ENCODE measurements at regions not wholly inside any gene's neighbourhood (a gene's known extent, or its start where the extent isn't known, plus 50 kb on each side); places are given as distances from the start of the nearest gene placed in this dataset.

- Histone ChIP-seq H4K20me1 (ENCODE audit: insufficient read depth, low read length) (no peaks in the 10 kb centered on the region), H2AFZ (ENCODE audit: low read length) (no peak overlapping the region), H3K79me2 (ENCODE audit: insufficient read depth, low read length) (no peaks in the 10 kb centered on the region), H3K9me3 (ENCODE audit: low read depth, low read length) (no peaks in the 10 kb centered on the region), H3K27ac (ENCODE audit: low read depth, low read length) (no peak overlapping the region), H3K4me2 (ENCODE audit: insufficient read depth, low read length) (no peak overlapping the region), H3K4me1 (ENCODE audit: insufficient read depth, low read length) (no peaks in the 10 kb centered on the region), H3K27me3 (ENCODE audit: insufficient read depth, low read length) (no peaks in the 10 kb centered on the region), H3K36me3 (ENCODE audit: insufficient read depth, low read length) (no peaks in the 10 kb centered on the region), H3K4me3 (ENCODE audit: insufficient read depth, low read length) (no peak overlapping the region)
- DNase-seq (ENCODE audit: insufficient read length, low spot score, missing footprints) = no peak
- TF ChIP-seq CTCF (IDR thresholded peaks at IDR 0.05; ENCODE audit: extremely low read depth, low read depth, low read length) = no peak
These were observed 1552.3 kb upstream of the SLC39A10 start for GRCh38 chr2:194104687-194105086.

GRCh38 chr2:194103941-194104659 is 1552.9 kb upstream of the SLC39A10 start:
- Histone ChIP-seq H3K9me3 (ENCODE audit: low read depth, low read length) (no peaks in the 10 kb centered on the region), H3K36me3 (ENCODE audit: insufficient read depth, low read length) (no peaks in the 10 kb centered on the region), H3K4me2 (ENCODE audit: insufficient read depth, low read length) (no peak overlapping the region), H3K27me3 (ENCODE audit: insufficient read depth, low read length) (no peaks in the 10 kb centered on the region), H3K27ac (ENCODE audit: low read depth, low read length) (no peak overlapping the region), H4K20me1 (ENCODE audit: insufficient read depth, low read length) (no peaks in the 10 kb centered on the region), H3K4me1 (ENCODE audit: insufficient read depth, low read length) (no peaks in the 10 kb centered on the region), H3K79me2 (ENCODE audit: insufficient read depth, low read length) (no peaks in the 10 kb centered on the region), H2AFZ (ENCODE audit: low read length) (no peak overlapping the region), H3K4me3 (ENCODE audit: insufficient read depth, low read length) (no peak overlapping the region)
- no peak for TF ChIP-seq CTCF (IDR thresholded peaks at IDR 0.05; ENCODE audit: extremely low read depth, low read depth, low read length)
- DNase-seq (ENCODE audit: insufficient read length, low spot score, missing footprints) = no peak

GRCh38 chr2:194102546-194102945 is 1554.5 kb upstream of the SLC39A10 start:
- no peak overlapping the region for H3K4me3 ChIP-seq (ENCODE audit: insufficient read depth, low read length)
- H3K4me1 ChIP-seq (ENCODE audit: insufficient read depth, low read length) = no peaks in the 10 kb centered on the region
- no peak for DNase-seq (ENCODE audit: insufficient read length, low spot score, missing footprints)
- H4K20me1 ChIP-seq (ENCODE audit: insufficient read depth, low read length) = no peaks in the 10 kb centered on the region
- no peaks in the 10 kb centered on the region for H3K36me3 ChIP-seq (ENCODE audit: insufficient read depth, low read length)
- no peaks in the 10 kb centered on the region for H3K9me3 ChIP-seq (ENCODE audit: low read depth, low read length)
- no peak overlapping the region for H2AFZ ChIP-seq (ENCODE audit: low read length)
- H3K4me2 ChIP-seq (ENCODE audit: insufficient read depth, low read length) = no peak overlapping the region
- H3K79me2 ChIP-seq (ENCODE audit: insufficient read depth, low read length) = no peaks in the 10 kb centered on the region
- no peak for TF ChIP-seq CTCF (IDR thresholded peaks at IDR 0.05; ENCODE audit: extremely low read depth, low read depth, low read length)
- no peak overlapping the region for H3K27ac ChIP-seq (ENCODE audit: low read depth, low read length)
- H3K27me3 ChIP-seq (ENCODE audit: insufficient read depth, low read length) = no peaks in the 10 kb centered on the region

- no peaks in the 10 kb centered on the region for H3K36me3 ChIP-seq (ENCODE audit: insufficient read depth, low read length)
- peak overlapping the region; percentile 15 for H2AFZ ChIP-seq (ENCODE audit: low read length)
- H3K4me1 ChIP-seq (ENCODE audit: insufficient read depth, low read length) = no peaks in the 10 kb centered on the region
- H3K9me3 ChIP-seq (ENCODE audit: low read depth, low read length) = no peaks in the 10 kb centered on the region
- H3K4me3 ChIP-seq (ENCODE audit: insufficient read depth, low read length) = no peak overlapping the region
- H3K79me2 ChIP-seq (ENCODE audit: insufficient read depth, low read length) = no peaks in the 10 kb centered on the region
- DNase-seq (ENCODE audit: insufficient read length, low spot score, missing footprints) = no peak
- H3K27ac ChIP-seq (ENCODE audit: low read depth, low read length) = no peak overlapping the region
- H3K4me2 ChIP-seq (ENCODE audit: insufficient read depth, low read length) = no peak overlapping the region
- H4K20me1 ChIP-seq (ENCODE audit: insufficient read depth, low read length) = no peaks in the 10 kb centered on the region
- TF ChIP-seq CTCF (IDR thresholded peaks at IDR 0.05; ENCODE audit: extremely low read depth, low read depth, low read length) = no peak
- H3K27me3 ChIP-seq (ENCODE audit: insufficient read depth, low read length) = no peaks in the 10 kb centered on the region
These were observed 1556.8 kb upstream of the SLC39A10 start for GRCh38 chr2:194100201-194100600.

Data from osteoblast (primary cell).